ENCODE measurements at regions not wholly inside any gene's neighbourhood (a gene's known extent, or its start where the extent isn't known, plus 50 kb on each side); places are given as distances from the start of the nearest gene placed in this dataset. TPM values are rescaled to one million over a fixed set of nuclear protein-coding genes. Genes with fewer than 3 reads are reported as not detected.

GRCh38 chr18:37619964-37620363, 54.4 kb upstream of the CELF4 start:
- Histone ChIP-seq H3K4me1 (ENCODE audit: control insufficient read depth in 4 of 4, insufficient read depth in 4 of 4, low read length in 3 of 4) (no peaks in the 10 kb centered on the region), H3K27me3 (ENCODE audit: control insufficient read depth in 4 of 4, insufficient read depth in 4 of 4, low read length in 3 of 4) (no peaks in the 10 kb centered on the region), H3K36me3 (ENCODE audit: control insufficient read depth in 4 of 4, insufficient read depth in 3 of 4, low read depth in 1 of 4, low read length in 3 of 4) (no peaks in the 10 kb centered on the region), H3K9me3 (ENCODE audit: control insufficient read depth in 4 of 4, low read length in 3 of 4) (peaks cover 0 to 9% (median 1%) of the 10 kb centered on the region in 4 donors), H3K27ac (ENCODE audit: low read depth in 1 of 2, low read length in 2 of 2) (no peak overlapping the region), H3K9ac (ENCODE audit: low read depth in 1 of 2, low read length in 2 of 2) (no peak overlapping the region), H3K4me3 (ENCODE audit: low read depth in 1 of 3, low read length in 3 of 3) (no peak overlapping the region)
- WGBS: 65% methylated on average over 4 of the region's 4 CpGs
- DNase-seq (ENCODE audit: low spot score): no peak
- no peak for TF ChIP-seq FOXA2 (IDR thresholded peaks at IDR 0.05)
- TF ChIP-seq FOXA1 (IDR thresholded peaks at IDR 0.05): no peak
- no peak for TF ChIP-seq ATF3 (IDR thresholded peaks at IDR 0.05)
- no peak for TF ChIP-seq RXRA (IDR thresholded peaks at IDR 0.05)
- no peak for TF ChIP-seq ZBTB33 (IDR thresholded peaks at IDR 0.05)
- TF ChIP-seq MAX (IDR thresholded peaks at IDR 0.05): no peak
- no peak for TF ChIP-seq YY1 (IDR thresholded peaks at IDR 0.05)
- TF ChIP-seq GABPA (IDR thresholded peaks at IDR 0.05 in 1 of 2, conservative IDR thresholded peaks at IDR 0.05 in 1 of 2): no peak
- TF ChIP-seq HNF4A (conservative IDR thresholded peaks at IDR 0.05): no peak
- TF ChIP-seq TAF1 (conservative IDR thresholded peaks at IDR 0.05): no peak

GRCh38 chr18:37617623-37618022, 52.0 kb upstream of the CELF4 start:
- TF ChIP-seq GABPA (IDR thresholded peaks at IDR 0.05 in 1 of 2, conservative IDR thresholded peaks at IDR 0.05 in 1 of 2): no peak
- 28% methylated on average over 2 of the region's 2 CpGs for WGBS
- no peak for DNase-seq (ENCODE audit: low spot score)

More at GRCh38 chr18:37617623-37618022, 52.0 kb upstream of the CELF4 start:
- Histone ChIP-seq H3K9ac (ENCODE audit: low read depth in 1 of 2, low read length in 2 of 2) (no peak overlapping the region), H3K4me3 (ENCODE audit: low read depth in 1 of 3, low read length in 3 of 3) (no peak overlapping the region), H3K36me3 (ENCODE audit: control insufficient read depth in 4 of 4, insufficient read depth in 3 of 4, low read depth in 1 of 4, low read length in 3 of 4) (no peaks in the 10 kb centered on the region), H3K9me3 (ENCODE audit: control insufficient read depth in 4 of 4, low read length in 3 of 4) (peaks cover 0 to 5% (median 1%) of the 10 kb centered on the region in 4 donors), H3K4me1 (ENCODE audit: control insufficient read depth in 4 of 4, insufficient read depth in 4 of 4, low read length in 3 of 4) (no peaks in the 10 kb centered on the region), H3K27me3 (ENCODE audit: control insufficient read depth in 4 of 4, insufficient read depth in 4 of 4, low read length in 3 of 4) (no peaks in the 10 kb centered on the region), H3K27ac (ENCODE audit: low read depth in 1 of 2, low read length in 2 of 2) (no peak overlapping the region)

Small RNA genes lying in the stretch of these regions (small RNA-seq; reads per million reads assigned to genes)
- gene AC011712.1 (not detected), gene MIR4318 (not detected), gene MIR5583-1 (not detected), gene RN7SKP182 (not detected), gene RNU6-1242P (not detected), gene RNU6-706P (not detected)

All from liver (tissue), 8 donors.